ENCODE measurements at regions not wholly inside any gene's neighbourhood (a gene's known extent, or its start where the extent isn't known, plus 50 kb on each side); places are given as distances from the start of the nearest gene placed in this dataset.

- Mint-ChIP-seq H3K4me3 (no peak overlapping the region), H3K27ac (no peak overlapping the region), H3K27me3 (no peaks in the 10 kb centered on the region), H3K4me1 (no peaks in the 10 kb centered on the region), H3K9me3 (peaks cover 28% of the 10 kb centered on the region), H3K36me3 (no peaks in the 10 kb centered on the region)
- DNase-seq, result no peak
Measured at GRCh38 chr16:35713762-35714650, 2254.6 kb downstream of the TP53TG3F start.

GRCh38 chr16:35714665-35715064, 2255.3 kb downstream of the TP53TG3F start:
- Mint-ChIP-seq H3K27ac (no peak overlapping the region), H3K4me1 (no peaks in the 10 kb centered on the region), H3K9me3 (peaks cover 28% of the 10 kb centered on the region), H3K4me3 (no peak overlapping the region), H3K36me3 (no peaks in the 10 kb centered on the region), H3K27me3 (no peaks in the 10 kb centered on the region)
- no peak for DNase-seq

- H3K4me3 Mint-ChIP-seq, result no peak overlapping the region
- H3K9me3 Mint-ChIP-seq, result peaks cover 32% of the 10 kb centered on the region
- no peaks in the 10 kb centered on the region for H3K4me1 Mint-ChIP-seq
- H3K27me3 Mint-ChIP-seq, result no peaks in the 10 kb centered on the region
- H3K36me3 Mint-ChIP-seq, result no peaks in the 10 kb centered on the region
- no peak overlapping the region for H3K27ac Mint-ChIP-seq
- DNase-seq, result no peak
Measured at GRCh38 chr16:35724551-35724950, 2265.1 kb downstream of the TP53TG3F start.

GRCh38 chr16:35725949-35726348, 2266.5 kb downstream of the TP53TG3F start:
- H3K4me1 Mint-ChIP-seq, result no peaks in the 10 kb centered on the region
- H3K4me3 Mint-ChIP-seq, result no peak overlapping the region
- no peaks in the 10 kb centered on the region for H3K27me3 Mint-ChIP-seq
- DNase-seq, result no peak
- no peak overlapping the region for H3K27ac Mint-ChIP-seq
- no peaks in the 10 kb centered on the region for H3K36me3 Mint-ChIP-seq
- peaks cover 40% of the 10 kb centered on the region for H3K9me3 Mint-ChIP-seq

GRCh38 chr16:35730251-35730650, 2270.8 kb downstream of the TP53TG3F start:
- Mint-ChIP-seq H3K27me3 (no peaks in the 10 kb centered on the region), H3K36me3 (no peaks in the 10 kb centered on the region), H3K4me3 (no peak overlapping the region), H3K4me1 (no peaks in the 10 kb centered on the region), H3K27ac (no peak overlapping the region), H3K9me3 (peaks cover 33% of the 10 kb centered on the region)
- no peak for DNase-seq

GRCh38 chr16:35731341-35732040, 2272.1 kb downstream of the TP53TG3F start:
- H3K27ac Mint-ChIP-seq, result no peak overlapping the region
- H3K27me3 Mint-ChIP-seq, result no peaks in the 10 kb centered on the region
- no peaks in the 10 kb centered on the region for H3K4me1 Mint-ChIP-seq
- H3K36me3 Mint-ChIP-seq, result no peaks in the 10 kb centered on the region
- H3K9me3 Mint-ChIP-seq, result peaks cover 30% of the 10 kb centered on the region
- no peak overlapping the region for H3K4me3 Mint-ChIP-seq
- DNase-seq, result no peak

- no peaks in the 10 kb centered on the region for H3K4me1 Mint-ChIP-seq
- no peak for DNase-seq
- H3K27ac Mint-ChIP-seq, result no peak overlapping the region
- no peaks in the 10 kb centered on the region for H3K36me3 Mint-ChIP-seq
- peaks cover 26% of the 10 kb centered on the region for H3K9me3 Mint-ChIP-seq
- no peak overlapping the region for H3K4me3 Mint-ChIP-seq
- H3K27me3 Mint-ChIP-seq, result no peaks in the 10 kb centered on the region
Measured at GRCh38 chr16:35732046-35732810, 2272.8 kb downstream of the TP53TG3F start.

GRCh38 chr16:35733278-35733965, 2274.0 kb downstream of the TP53TG3F start:
- no peak for DNase-seq
- H3K4me3 Mint-ChIP-seq, result no peak overlapping the region
- H3K27ac Mint-ChIP-seq, result no peak overlapping the region
- H3K9me3 Mint-ChIP-seq, result peaks cover 32% of the 10 kb centered on the region
- H3K4me1 Mint-ChIP-seq, result no peaks in the 10 kb centered on the region
- no peaks in the 10 kb centered on the region for H3K36me3 Mint-ChIP-seq
- H3K27me3 Mint-ChIP-seq, result no peaks in the 10 kb centered on the region

GRCh38 chr16:35733971-35734702, 2274.7 kb downstream of the TP53TG3F start:
- no peak for DNase-seq
- H3K27ac Mint-ChIP-seq, result no peak overlapping the region
- H3K36me3 Mint-ChIP-seq, result no peaks in the 10 kb centered on the region
- H3K27me3 Mint-ChIP-seq, result no peaks in the 10 kb centered on the region
- H3K4me1 Mint-ChIP-seq, result no peaks in the 10 kb centered on the region
- peaks cover 34% of the 10 kb centered on the region for H3K9me3 Mint-ChIP-seq
- H3K4me3 Mint-ChIP-seq, result no peak overlapping the region

GRCh38 chr16:35734728-35735402, 2275.5 kb downstream of the TP53TG3F start:
- no peak overlapping the region for H3K4me3 Mint-ChIP-seq
- H3K27me3 Mint-ChIP-seq, result no peaks in the 10 kb centered on the region
- no peaks in the 10 kb centered on the region for H3K36me3 Mint-ChIP-seq
- H3K4me1 Mint-ChIP-seq, result no peaks in the 10 kb centered on the region
- peaks cover 42% of the 10 kb centered on the region for H3K9me3 Mint-ChIP-seq
- no peak for DNase-seq
- H3K27ac Mint-ChIP-seq, result no peak overlapping the region

GRCh38 chr16:35735403-35736251, 2276.2 kb downstream of the TP53TG3F start:
- Mint-ChIP-seq H3K4me3 (no peak overlapping the region), H3K9me3 (peaks cover 40% of the 10 kb centered on the region), H3K36me3 (no peaks in the 10 kb centered on the region), H3K27ac (no peak overlapping the region), H3K4me1 (no peaks in the 10 kb centered on the region), H3K27me3 (no peaks in the 10 kb centered on the region)
- no peak for DNase-seq

GRCh38 chr16:35736546-35736945, 2277.1 kb downstream of the TP53TG3F start:
- no peaks in the 10 kb centered on the region for H3K27me3 Mint-ChIP-seq
- H3K4me3 Mint-ChIP-seq, result no peak overlapping the region
- H3K27ac Mint-ChIP-seq, result no peak overlapping the region
- no peak for DNase-seq
- H3K9me3 Mint-ChIP-seq, result peaks cover 44% of the 10 kb centered on the region
- H3K4me1 Mint-ChIP-seq, result no peaks in the 10 kb centered on the region
- no peaks in the 10 kb centered on the region for H3K36me3 Mint-ChIP-seq

- Mint-ChIP-seq H3K27ac (no peak overlapping the region), H3K36me3 (no peaks in the 10 kb centered on the region), H3K4me3 (no peak overlapping the region), H3K4me1 (no peaks in the 10 kb centered on the region), H3K27me3 (no peaks in the 10 kb centered on the region), H3K9me3 (peaks cover 49% of the 10 kb centered on the region)
- DNase-seq, result no peak
Measured at GRCh38 chr16:35737076-35737475, 2277.7 kb downstream of the TP53TG3F start.

Data from activated naive CD8-positive, alpha-beta T cell treated with anti-CD3 and anti-CD28 coated beads for 36 hours (primary cell).